ENCODE measurements at regions not wholly inside any gene's neighbourhood (a gene's known extent, or its start where the extent isn't known, plus 50 kb on each side); places are given as distances from the start of the nearest gene placed in this dataset.

DNA sequence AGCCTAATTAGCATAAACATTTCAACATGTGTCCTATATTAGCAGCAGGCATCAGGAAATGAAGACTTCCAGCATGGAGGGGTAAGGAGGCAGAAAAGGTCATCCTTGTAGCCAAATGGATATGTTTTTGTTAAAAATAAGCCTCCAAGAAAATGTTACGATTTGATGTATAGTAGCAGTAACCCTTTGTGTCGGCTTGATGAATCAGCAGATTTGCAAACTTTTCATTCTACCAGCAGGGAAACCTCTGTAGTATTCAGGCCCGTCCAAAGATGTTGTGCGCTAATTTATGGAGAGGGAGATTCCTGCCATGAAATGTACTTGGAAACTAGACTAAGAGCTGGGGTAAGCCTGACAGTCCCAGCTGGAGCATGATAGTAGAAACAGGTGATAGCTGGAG is 780.8 kb upstream of the KLHL29 start (continued):
- TF ChIP-seq, protein P1, sequence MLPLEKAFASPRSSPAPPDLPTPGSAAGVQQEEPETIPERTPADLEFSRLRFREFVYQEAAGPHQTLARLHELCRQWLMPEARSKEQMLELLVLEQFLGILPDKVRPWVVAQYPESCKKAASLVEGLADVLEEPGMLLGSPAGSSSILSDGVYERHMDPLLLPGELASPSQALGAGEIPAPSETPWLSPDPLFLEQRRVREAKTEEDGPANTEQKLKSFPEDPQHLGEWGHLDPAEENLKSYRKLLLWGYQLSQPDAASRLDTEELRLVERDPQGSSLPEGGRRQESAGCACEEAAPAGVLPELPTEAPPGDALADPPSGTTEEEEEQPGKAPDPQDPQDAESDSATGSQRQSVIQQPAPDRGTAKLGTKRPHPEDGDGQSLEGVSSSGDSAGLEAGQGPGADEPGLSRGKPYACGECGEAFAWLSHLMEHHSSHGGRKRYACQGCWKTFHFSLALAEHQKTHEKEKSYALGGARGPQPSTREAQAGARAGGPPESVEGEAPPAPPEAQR (CRISPR knock-in tag; IDR thresholded peaks at IDR 0.05) = no peak
- TF ChIP-seq NR3C1 (CRISPR knock-in tag; conservative IDR thresholded peaks at IDR 0.05; ENCODE audit: low read depth) = no peak
- TF ChIP-seq, protein P2, sequence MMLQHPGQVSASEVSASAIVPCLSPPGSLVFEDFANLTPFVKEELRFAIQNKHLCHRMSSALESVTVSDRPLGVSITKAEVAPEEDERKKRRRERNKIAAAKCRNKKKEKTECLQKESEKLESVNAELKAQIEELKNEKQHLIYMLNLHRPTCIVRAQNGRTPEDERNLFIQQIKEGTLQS (CRISPR knock-in tag; conservative IDR thresholded peaks at IDR 0.05) = no peak
- no peak for TF ChIP-seq ZNF138 (CRISPR knock-in tag; conservative IDR thresholded peaks at IDR 0.05)
- TF ChIP-seq, protein P3, sequence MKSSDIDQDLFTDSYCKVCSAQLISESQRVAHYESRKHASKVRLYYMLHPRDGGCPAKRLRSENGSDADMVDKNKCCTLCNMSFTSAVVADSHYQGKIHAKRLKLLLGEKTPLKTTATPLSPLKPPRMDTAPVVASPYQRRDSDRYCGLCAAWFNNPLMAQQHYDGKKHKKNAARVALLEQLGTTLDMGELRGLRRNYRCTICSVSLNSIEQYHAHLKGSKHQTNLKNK (CRISPR knock-in tag; IDR thresholded peaks at IDR 0.05) = no peak
- no peak for TF ChIP-seq NFYB (CRISPR knock-in tag; conservative IDR thresholded peaks at IDR 0.05; ENCODE audit: low read depth)
- TF ChIP-seq, protein P4, sequence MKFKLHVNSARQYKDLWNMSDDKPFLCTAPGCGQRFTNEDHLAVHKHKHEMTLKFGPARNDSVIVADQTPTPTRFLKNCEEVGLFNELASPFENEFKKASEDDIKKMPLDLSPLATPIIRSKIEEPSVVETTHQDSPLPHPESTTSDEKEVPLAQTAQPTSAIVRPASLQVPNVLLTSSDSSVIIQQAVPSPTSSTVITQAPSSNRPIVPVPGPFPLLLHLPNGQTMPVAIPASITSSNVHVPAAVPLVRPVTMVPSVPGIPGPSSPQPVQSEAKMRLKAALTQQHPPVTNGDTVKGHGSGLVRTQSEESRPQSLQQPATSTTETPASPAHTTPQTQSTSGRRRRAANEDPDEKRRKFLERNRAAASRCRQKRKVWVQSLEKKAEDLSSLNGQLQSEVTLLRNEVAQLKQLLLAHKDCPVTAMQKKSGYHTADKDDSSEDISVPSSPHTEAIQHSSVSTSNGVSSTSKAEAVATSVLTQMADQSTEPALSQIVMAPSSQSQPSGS (CRISPR knock-in tag; IDR thresholded peaks at IDR 0.05; ENCODE audit: borderline replicate concordance, low read depth) = no peak
- no peak for TF ChIP-seq RELA (CRISPR knock-in tag; IDR thresholded peaks at IDR 0.05; ENCODE audit: borderline replicate concordance)
- TF ChIP-seq ETV6 (CRISPR knock-in tag; IDR thresholded peaks at IDR 0.05) = no peak
- TF ChIP-seq, protein P5, sequence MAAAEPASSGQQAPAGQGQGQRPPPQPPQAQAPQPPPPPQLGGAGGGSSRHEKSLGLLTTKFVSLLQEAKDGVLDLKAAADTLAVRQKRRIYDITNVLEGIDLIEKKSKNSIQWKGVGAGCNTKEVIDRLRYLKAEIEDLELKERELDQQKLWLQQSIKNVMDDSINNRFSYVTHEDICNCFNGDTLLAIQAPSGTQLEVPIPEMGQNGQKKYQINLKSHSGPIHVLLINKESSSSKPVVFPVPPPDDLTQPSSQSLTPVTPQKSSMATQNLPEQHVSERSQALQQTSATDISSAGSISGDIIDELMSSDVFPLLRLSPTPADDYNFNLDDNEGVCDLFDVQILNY (CRISPR knock-in tag; IDR thresholded peaks at IDR 0.05) = no peak
- no peak for TF ChIP-seq ZNF317 (CRISPR knock-in tag; IDR thresholded peaks at IDR 0.05; ENCODE audit: borderline replicate concordance, low read depth)
- TF ChIP-seq ZNF423 (CRISPR knock-in tag; IDR thresholded peaks at IDR 0.05) = no peak

DNA sequence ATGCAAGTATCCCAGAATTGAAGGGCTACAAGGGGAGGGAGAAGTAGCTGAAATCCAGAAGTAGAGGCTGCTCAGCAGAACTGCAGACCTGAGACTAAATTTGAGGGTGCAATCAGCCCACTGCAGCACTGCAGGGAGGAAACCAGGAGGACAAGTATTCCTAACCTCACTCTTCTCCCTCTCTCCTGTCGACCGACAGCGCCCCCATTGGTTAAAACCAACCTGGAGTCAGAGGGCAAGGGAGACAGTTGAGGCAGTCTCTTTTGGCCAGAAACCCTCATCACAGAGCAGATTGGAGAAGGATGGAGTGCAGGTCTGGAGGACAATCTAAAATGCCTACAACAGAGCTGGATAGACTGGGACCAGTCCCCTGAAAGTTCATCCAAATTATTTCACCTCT is 768.9 kb upstream of the KLHL29 start:
- TF ChIP-seq, protein P6, sequence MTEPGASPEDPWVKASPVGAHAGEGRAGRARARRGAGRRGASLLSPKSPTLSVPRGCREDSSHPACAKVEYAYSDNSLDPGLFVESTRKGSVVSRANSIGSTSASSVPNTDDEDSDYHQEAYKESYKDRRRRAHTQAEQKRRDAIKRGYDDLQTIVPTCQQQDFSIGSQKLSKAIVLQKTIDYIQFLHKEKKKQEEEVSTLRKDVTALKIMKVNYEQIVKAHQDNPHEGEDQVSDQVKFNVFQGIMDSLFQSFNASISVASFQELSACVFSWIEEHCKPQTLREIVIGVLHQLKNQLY (CRISPR knock-in tag; IDR thresholded peaks at IDR 0.05) = no peak
- TF ChIP-seq SOX15 (CRISPR knock-in tag; IDR thresholded peaks at IDR 0.05) = no peak
- no peak for TF ChIP-seq ETV6 (CRISPR knock-in tag; IDR thresholded peaks at IDR 0.05)
- TF ChIP-seq RELA (CRISPR knock-in tag; IDR thresholded peaks at IDR 0.05; ENCODE audit: borderline replicate concordance) = no peak
- TF ChIP-seq NFATC4 (CRISPR knock-in tag; IDR thresholded peaks at IDR 0.05) = no peak
- TF ChIP-seq ZNF263 (CRISPR knock-in tag; IDR thresholded peaks at IDR 0.05; ENCODE audit: low read depth) = no peak
- TF ChIP-seq ZNF671 (CRISPR knock-in tag; IDR thresholded peaks at IDR 0.05) = no peak
- TF ChIP-seq KAT7 (CRISPR knock-in tag; IDR thresholded peaks at IDR 0.05; ENCODE audit: borderline replicate concordance) = no peak
- TF ChIP-seq, protein P7, sequence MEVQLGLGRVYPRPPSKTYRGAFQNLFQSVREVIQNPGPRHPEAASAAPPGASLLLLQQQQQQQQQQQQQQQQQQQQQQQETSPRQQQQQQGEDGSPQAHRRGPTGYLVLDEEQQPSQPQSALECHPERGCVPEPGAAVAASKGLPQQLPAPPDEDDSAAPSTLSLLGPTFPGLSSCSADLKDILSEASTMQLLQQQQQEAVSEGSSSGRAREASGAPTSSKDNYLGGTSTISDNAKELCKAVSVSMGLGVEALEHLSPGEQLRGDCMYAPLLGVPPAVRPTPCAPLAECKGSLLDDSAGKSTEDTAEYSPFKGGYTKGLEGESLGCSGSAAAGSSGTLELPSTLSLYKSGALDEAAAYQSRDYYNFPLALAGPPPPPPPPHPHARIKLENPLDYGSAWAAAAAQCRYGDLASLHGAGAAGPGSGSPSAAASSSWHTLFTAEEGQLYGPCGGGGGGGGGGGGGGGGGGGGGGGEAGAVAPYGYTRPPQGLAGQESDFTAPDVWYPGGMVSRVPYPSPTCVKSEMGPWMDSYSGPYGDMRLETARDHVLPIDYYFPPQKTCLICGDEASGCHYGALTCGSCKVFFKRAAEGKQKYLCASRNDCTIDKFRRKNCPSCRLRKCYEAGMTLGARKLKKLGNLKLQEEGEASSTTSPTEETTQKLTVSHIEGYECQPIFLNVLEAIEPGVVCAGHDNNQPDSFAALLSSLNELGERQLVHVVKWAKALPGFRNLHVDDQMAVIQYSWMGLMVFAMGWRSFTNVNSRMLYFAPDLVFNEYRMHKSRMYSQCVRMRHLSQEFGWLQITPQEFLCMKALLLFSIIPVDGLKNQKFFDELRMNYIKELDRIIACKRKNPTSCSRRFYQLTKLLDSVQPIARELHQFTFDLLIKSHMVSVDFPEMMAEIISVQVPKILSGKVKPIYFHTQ (CRISPR knock-in tag; IDR thresholded peaks at IDR 0.05) = no peak
- TF ChIP-seq ESRRA (CRISPR knock-in tag; IDR thresholded peaks at IDR 0.05; ENCODE audit: borderline replicate concordance) = no peak
- ChIA-PET CTCF (no interaction called here), POLR2A (no interaction called here)
- Mint-ChIP-seq H3K4me3 (no peak overlapping the region), H3K36me3 (no peaks in the 10 kb centered on the region), H3K4me1 (peaks cover 9% of the 10 kb centered on the region), H3K27me3 (ENCODE audit: low read depth) (no peaks in the 10 kb centered on the region), H3K27ac (no peak overlapping the region), H3K9me3 (peaks cover 4% of the 10 kb centered on the region; the same call in 1 of the 2 replicates)
- ATAC-seq (peak; percentile 60), DNase-seq (ENCODE audit: low spot score) (peak; percentile 22)

All from WTC11 (cell line).